ENCODE measurements at regions not wholly inside any gene's neighbourhood (a gene's known extent, or its start where the extent isn't known, plus 50 kb on each side); places are given as distances from the start of the nearest gene placed in this dataset.

DNA sequence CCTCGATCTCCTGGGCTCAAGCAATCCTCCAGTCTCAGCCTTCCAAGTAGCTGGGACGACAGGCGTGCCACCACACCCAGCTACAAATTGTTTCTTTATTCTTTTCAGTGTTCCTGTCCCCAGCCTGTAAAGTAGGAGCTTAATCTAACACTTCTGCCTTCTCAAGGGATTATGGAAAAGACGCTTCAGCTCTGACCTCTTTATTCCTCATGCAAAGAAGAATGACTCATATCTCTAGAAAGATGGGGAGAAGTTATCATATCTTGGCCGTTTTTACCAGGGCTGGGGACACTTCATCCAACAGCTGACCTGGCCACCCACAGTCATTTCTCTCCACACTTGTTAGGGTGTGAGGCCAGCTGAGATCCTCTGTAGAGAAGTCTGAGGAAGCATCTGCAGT is 172.6 kb downstream of the HAPSTR1 start:
- TF ChIP-seq, protein P1, sequence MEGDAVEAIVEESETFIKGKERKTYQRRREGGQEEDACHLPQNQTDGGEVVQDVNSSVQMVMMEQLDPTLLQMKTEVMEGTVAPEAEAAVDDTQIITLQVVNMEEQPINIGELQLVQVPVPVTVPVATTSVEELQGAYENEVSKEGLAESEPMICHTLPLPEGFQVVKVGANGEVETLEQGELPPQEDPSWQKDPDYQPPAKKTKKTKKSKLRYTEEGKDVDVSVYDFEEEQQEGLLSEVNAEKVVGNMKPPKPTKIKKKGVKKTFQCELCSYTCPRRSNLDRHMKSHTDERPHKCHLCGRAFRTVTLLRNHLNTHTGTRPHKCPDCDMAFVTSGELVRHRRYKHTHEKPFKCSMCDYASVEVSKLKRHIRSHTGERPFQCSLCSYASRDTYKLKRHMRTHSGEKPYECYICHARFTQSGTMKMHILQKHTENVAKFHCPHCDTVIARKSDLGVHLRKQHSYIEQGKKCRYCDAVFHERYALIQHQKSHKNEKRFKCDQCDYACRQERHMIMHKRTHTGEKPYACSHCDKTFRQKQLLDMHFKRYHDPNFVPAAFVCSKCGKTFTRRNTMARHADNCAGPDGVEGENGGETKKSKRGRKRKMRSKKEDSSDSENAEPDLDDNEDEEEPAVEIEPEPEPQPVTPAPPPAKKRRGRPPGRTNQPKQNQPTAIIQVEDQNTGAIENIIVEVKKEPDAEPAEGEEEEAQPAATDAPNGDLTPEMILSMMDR (IDR thresholded peaks at IDR 0.05): no peak
- no peak for TF ChIP-seq POLR2A (IDR thresholded peaks at IDR 0.05)

Measured in body of pancreas (tissue), 4 donors.